ENCODE measurements at regions not wholly inside any gene's neighbourhood (a gene's known extent, or its start where the extent isn't known, plus 50 kb on each side); places are given as distances from the start of the nearest gene placed in this dataset.

GRCh38 chr14:61847861-61848260 is 85.6 kb downstream of the SNAPC1 start:
- DNase-seq (ENCODE audit: low spot score): no peak

DNA sequence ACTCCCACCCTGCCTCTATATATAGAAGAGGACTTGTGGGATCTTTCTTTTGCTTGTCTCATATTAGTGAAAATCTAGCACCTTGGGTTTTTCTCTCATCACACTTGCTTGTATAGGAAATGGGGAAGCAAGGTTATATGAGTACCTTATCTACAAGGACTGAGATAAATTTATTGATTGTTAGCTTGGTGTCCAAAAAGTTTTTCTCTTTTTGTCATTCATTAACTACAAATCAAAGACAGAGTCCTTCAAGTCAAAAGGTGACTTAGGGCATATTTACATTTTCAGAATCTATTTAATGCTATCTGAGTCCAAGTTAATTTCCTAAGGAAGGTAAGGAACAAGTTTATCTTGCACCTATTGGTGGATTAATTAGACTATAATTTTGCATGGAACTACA is 92.7 kb downstream of the SNAPC1 start:
- no peak for DNase-seq (ENCODE audit: low spot score)

GRCh38 chr14:61860294-61860918 is 98.2 kb downstream of the SNAPC1 start:
- DNase-seq (ENCODE audit: low spot score): peak; percentile 43

- DNase-seq (ENCODE audit: low spot score): no peak
Observed at GRCh38 chr14:61861320-61861865, 99.2 kb downstream of the SNAPC1 start.

- DNase-seq (ENCODE audit: low spot score): no peak
Observed at GRCh38 chr14:61864329-61864898, 102.2 kb downstream of the SNAPC1 start.

GRCh38 chr14:61866932-61867920 is 105.0 kb downstream of the SNAPC1 start:
- DNase-seq (ENCODE audit: low spot score): no peak

GRCh38 chr14:61868846-61869245 is 106.6 kb downstream of the SNAPC1 start:
- DNase-seq (ENCODE audit: low spot score): no peak

DNA sequence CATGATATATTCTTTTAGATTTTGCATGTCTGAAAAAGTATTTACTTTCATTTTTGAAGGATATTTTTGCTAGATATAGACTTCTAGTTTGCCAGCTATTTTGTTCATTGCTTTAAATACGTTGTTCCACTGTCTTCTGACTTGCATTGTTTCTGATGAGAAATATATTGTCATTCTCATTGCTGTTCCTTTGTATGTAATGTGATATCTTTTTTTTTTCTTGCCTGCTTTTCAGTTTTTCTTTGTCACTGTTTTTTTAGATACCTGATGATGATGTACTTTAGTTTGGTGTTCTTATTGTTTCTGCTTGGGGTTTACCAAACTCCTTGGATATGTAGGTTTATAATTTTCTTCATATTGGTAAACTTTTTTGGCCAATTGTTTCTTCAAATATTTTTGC is 107.9 kb downstream of the SNAPC1 start:
- DNase-seq (ENCODE audit: low spot score): no peak

DNA sequence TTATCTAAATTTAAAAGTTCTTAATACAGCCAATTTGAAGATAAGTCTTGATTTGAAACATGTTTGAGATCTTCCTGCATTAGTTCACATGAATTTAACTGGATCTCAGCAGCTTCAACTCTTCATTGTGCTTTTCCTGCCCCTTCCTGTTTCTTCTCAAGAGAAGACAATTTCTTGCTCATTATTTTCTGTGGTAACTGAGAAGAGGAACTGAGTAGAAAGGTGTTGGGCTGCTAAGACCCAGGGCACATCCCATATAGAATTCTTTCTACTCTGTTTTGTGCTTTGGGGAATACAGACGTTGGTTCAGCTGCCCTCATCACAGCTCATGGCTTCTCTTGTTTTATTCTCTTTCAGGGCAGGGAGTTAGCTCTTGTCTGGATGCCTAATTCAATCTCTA is 110.2 kb downstream of the SNAPC1 start:
- no peak for DNase-seq (ENCODE audit: low spot score)

DNA sequence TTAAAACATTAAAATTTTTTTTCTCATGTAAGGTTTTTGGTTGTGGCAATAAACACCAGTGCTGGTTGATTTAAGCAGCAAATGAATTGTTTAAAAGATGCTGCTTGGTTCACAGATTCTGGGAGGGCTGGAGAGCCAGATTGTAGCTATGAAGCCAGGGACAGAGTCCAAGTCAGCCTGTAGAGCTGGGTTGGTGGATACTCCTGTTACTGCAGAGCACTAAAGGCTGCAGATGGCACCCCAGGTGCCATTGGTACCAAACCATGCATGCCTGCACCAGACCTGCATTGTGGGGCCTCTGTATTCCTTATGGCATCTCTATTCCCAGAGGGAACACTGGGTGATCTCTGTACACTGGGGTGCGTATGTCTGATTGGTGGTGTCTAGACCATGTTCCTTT is 113.3 kb downstream of the SNAPC1 start:
- DNase-seq (ENCODE audit: low spot score): no peak

- DNase-seq (ENCODE audit: low spot score): no peak
Observed at GRCh38 chr14:61876362-61877034, 114.3 kb downstream of the SNAPC1 start.

- DNase-seq (ENCODE audit: low spot score): no peak
Observed at GRCh38 chr14:61877035-61877390, 114.8 kb downstream of the SNAPC1 start.

- DNase-seq (ENCODE audit: low spot score): no peak
Observed at GRCh38 chr14:61877768-61878167, 115.5 kb downstream of the SNAPC1 start.

DNA sequence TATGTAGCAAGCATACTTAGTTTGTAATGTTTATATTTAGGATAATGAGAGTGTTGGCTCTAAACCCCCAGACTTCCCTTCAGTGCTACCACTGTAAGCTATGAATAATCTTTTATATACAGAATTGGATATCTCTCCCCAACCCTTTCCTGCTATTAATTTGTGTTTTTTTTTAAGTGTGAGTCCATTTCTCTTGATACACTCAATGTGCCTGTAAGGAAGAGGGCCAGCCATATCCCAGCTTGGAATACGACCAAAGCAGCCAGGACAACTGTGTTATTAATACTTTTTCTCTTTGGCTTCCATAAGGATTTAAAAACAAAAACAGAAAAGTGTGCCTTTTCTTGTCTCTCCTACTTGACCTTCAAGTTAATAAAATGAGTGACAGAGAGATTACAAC is 116.7 kb downstream of the SNAPC1 start:
- DNase-seq (ENCODE audit: low spot score): no peak

DNA sequence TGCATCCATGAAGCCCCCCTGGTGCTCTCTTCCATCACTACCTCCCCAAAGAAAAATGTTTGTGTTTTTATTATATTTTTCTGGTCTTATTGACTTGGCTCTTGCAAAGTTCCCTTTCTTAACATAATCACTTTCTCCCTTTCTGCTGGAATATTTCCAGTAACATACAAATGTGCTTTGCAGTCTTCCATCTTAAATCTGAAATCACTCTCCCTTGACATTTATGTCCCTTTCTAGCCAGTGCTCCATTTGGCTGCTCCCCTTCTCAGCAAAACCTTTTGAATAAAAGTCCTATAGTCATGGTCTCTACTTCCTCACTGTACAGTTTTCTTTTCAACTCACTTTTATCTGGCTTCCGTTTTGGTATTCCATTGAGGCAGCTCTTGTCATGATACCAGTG is 118.8 kb downstream of the SNAPC1 start:
- no peak for DNase-seq (ENCODE audit: low spot score)

- DNase-seq (ENCODE audit: low spot score): no peak
Observed at GRCh38 chr14:61884711-61885110, 122.5 kb downstream of the SNAPC1 start.

- DNase-seq (ENCODE audit: low spot score): no peak
Observed at GRCh38 chr14:61885203-61885961, 123.2 kb downstream of the SNAPC1 start.

GRCh38 chr14:61887628-61888027 is 125.4 kb downstream of the SNAPC1 start:
- DNase-seq (ENCODE audit: low spot score): no peak

- peak; percentile 35 for DNase-seq (ENCODE audit: low spot score)
Observed at GRCh38 chr14:61889914-61890351, 127.7 kb downstream of the SNAPC1 start.

- no peak for DNase-seq (ENCODE audit: low spot score)
Observed at GRCh38 chr14:61891170-61891569, 128.9 kb downstream of the SNAPC1 start.

- DNase-seq (ENCODE audit: low spot score): no peak
Observed at GRCh38 chr14:61891810-61892209, 129.6 kb downstream of the SNAPC1 start.
